Motor neuron (in vitro differentiated cells): ENCODE measurements at regions not wholly inside any gene's neighbourhood (a gene's known extent, or its start where the extent isn't known, plus 50 kb on each side); places are given as distances from the start of the nearest gene placed in this dataset.
A peak's percentile ranks its signal among the peaks of the same experiment; 100 is the strongest.
"Not testable (repeated sequence)": the region's sequence is repeated elsewhere in the genome, so short reads cannot be mapped to it uniquely, and the experiment has no call there.

Experiments used
- ATAC-seq, 8 experiments: fragments of 200-7000 bp; cut with Tn5 transposase; replicated peaks in 6 of 8; 2 replicates each; pipeline ENCODE4 v1.8.0; 2021; ENCODE audit warnings: mild to moderate bottlenecking in 8 of 8, moderate library complexity in 8 of 8
- H3K27ac ChIP-seq, 2 donors: fragments of 250-450 bp; sonication (Bioruptor Pico); 2 replicates each; pipeline ENCODE4 v1.9.0; 2021; ENCODE audit warnings: antibody characterized with exemption in 2 of 2, mild to moderate bottlenecking in 2 of 2, moderate library complexity in 1 of 2
- H3K4me1 ChIP-seq, 2 donors: fragments of 250-450 bp; sonication (Bioruptor Pico); replicated peaks in 1 of 2; 2 replicates each; pipeline ENCODE4 v1.6.1; 2021; ENCODE audit warnings: antibody characterized with exemption in 2 of 2, mild to moderate bottlenecking in 2 of 2, moderate library complexity in 1 of 2
- H3K4me3 ChIP-seq, 5 donors: fragments of 250-450 bp; sonication (Bioruptor Pico); 2 replicates each; pipeline ENCODE4 v1.9.0; 2021; ENCODE audit warnings: antibody characterized with exemption in 5 of 5, mild to moderate bottlenecking in 5 of 5, moderate library complexity in 4 of 5
- WGBS, 10 experiments: fragments of 450-650 bp; shearing (Covaris generic); methylation state at CpG; one replicate each; pipeline ENCODE4 v1.0.0; 2022; 5-methylcytosine and 5-hydroxymethylcytosine counted together
- in situ Hi-C, 9 experiments: fragments of 400-800 bp; cut with MboI; loops; one replicate each; pipeline ENCODE4 v1.15.0; 2021; ENCODE audit warnings: low sequenced_read_pairs in 9 of 9, low pct_unique_long_range_greater_than_20kb in 2 of 9; ENCODE audit not compliant: unreplicated experiment in 9 of 9

- Histone ChIP-seq H3K4me1 (peaks cover 8% of the 10 kb centered on the region in 2 donors), H3K4me3 (no peak overlapping the region), H3K27ac (no peak overlapping the region)
- WGBS, 10 experiments = 9 to 83% (median 57%) methylated on average over 1 to 7 of the region's 8 CpGs
- peak in 1 of 8 experiments; percentile 17 for ATAC-seq
- in situ Hi-C loops = no loop called here
Measured at GRCh38 chr2:33909945-33910695, 311.0 kb upstream of the FAM98A start.

- peak in 1 of 8 experiments; percentile 23 for ATAC-seq
- in situ Hi-C loops = no loop called here
- Histone ChIP-seq H3K4me3 (no peak overlapping the region), H3K27ac (no peak overlapping the region), H3K4me1 (peaks cover 8% of the 10 kb centered on the region in 2 donors)
- WGBS, 10 experiments = 0 to 100% (median 75%) methylated on average over 1 to 2 of the region's 2 CpGs; no CpG with 5 or more reads in 2 of the 10 experiments
Measured at GRCh38 chr2:33907866-33908265, 308.8 kb upstream of the FAM98A start.

- H3K4me3 ChIP-seq, H3K4me1 ChIP-seq, H3K27ac ChIP-seq, in situ Hi-C loops, ATAC-seq: not testable (repeated sequence)
- 44 to 100% (median 86%) methylated on average over 1 of the region's 1 CpG; no CpG with 5 or more reads in 1 of the 10 experiments for WGBS, 10 experiments
Measured at GRCh38 chr2:33906129-33906528, 307.0 kb upstream of the FAM98A start.

- 13 to 96% (median 84%) methylated on average over 3 to 4 of the region's 4 CpGs for WGBS, 10 experiments
- ATAC-seq = no peak
- in situ Hi-C loops = no loop called here
- no peak overlapping the region for H3K4me3 ChIP-seq
- no peak overlapping the region for H3K27ac ChIP-seq
- H3K4me1 ChIP-seq = peaks cover 2 to 3% of the 10 kb centered on the region in 2 donors
Measured at GRCh38 chr2:33904801-33905200, 305.7 kb upstream of the FAM98A start.

GRCh38 chr2:33903701-33904100 lies 304.6 kb upstream of the FAM98A start:
- no peak overlapping the region for H3K4me3 ChIP-seq
- no peak overlapping the region for H3K27ac ChIP-seq
- no peak for ATAC-seq
- in situ Hi-C loops = no loop called here
- peaks cover 0 to 3% of the 10 kb centered on the region in 2 donors for H3K4me1 ChIP-seq
- 50 to 100% (median 83%) methylated on average over 1 to 5 of the region's 21 CpGs; no CpG with 5 or more reads in 7 of the 10 experiments for WGBS, 10 experiments

GRCh38 chr2:33903215-33903614 lies 304.1 kb upstream of the FAM98A start:
- 65 to 100% (median 100%) methylated on average over 1 to 9 of the region's 10 CpGs; no CpG with 5 or more reads in 5 of the 10 experiments for WGBS, 10 experiments
- in situ Hi-C loops = no loop called here
- H3K4me1 ChIP-seq = peaks cover 0 to 2% of the 10 kb centered on the region in 2 donors
- no peak for ATAC-seq
- H3K4me3 ChIP-seq = no peak overlapping the region
- H3K27ac ChIP-seq = no peak overlapping the region

GRCh38 chr2:33900610-33901009 lies 301.5 kb upstream of the FAM98A start:
- 0 to 100% (median 64%) methylated on average over 1 to 2 of the region's 2 CpGs; no CpG with 5 or more reads in 4 of the 10 experiments for WGBS, 10 experiments
- Histone ChIP-seq H3K4me1 (no peaks in the 10 kb centered on the region), H3K4me3 (no peak overlapping the region), H3K27ac (no peak overlapping the region)
- ATAC-seq = no peak
- in situ Hi-C loops = no loop called here

GRCh38 chr2:33897741-33898140 lies 298.6 kb upstream of the FAM98A start:
- no peak overlapping the region for H3K4me3 ChIP-seq
- H3K27ac ChIP-seq = no peak overlapping the region
- WGBS, 10 experiments = 0 to 100% (median 92%) methylated on average over 1 of the region's 1 CpG; no CpG with 5 or more reads in 4 of the 10 experiments
- H3K4me1 ChIP-seq = no peaks in the 10 kb centered on the region
- in situ Hi-C loops = no loop called here
- no peak for ATAC-seq

- in situ Hi-C loops = no loop called here
- no peak overlapping the region for H3K27ac ChIP-seq
- no peak overlapping the region for H3K4me3 ChIP-seq
- no peaks in the 10 kb centered on the region for H3K4me1 ChIP-seq
- 0 to 86% (median 79%) methylated on average over 1 of the region's 1 CpG; no CpG with 5 or more reads in 4 of the 10 experiments for WGBS, 10 experiments
- ATAC-seq = peak in 2 of 8 experiments; percentile 44 to 79
Measured at GRCh38 chr2:33893824-33894223, 294.7 kb upstream of the FAM98A start.

GRCh38 chr2:33891616-33892015 lies 292.5 kb upstream of the FAM98A start:
- no peak overlapping the region for H3K27ac ChIP-seq
- H3K4me1 ChIP-seq = no peaks in the 10 kb centered on the region
- ATAC-seq = no peak
- in situ Hi-C loops = no loop called here
- H3K4me3 ChIP-seq = no peak overlapping the region
- 0 to 80% (median 46%) methylated on average over 1 to 3 of the region's 4 CpGs; no CpG with 5 or more reads in 4 of the 10 experiments for WGBS, 10 experiments

GRCh38 chr2:33890686-33891085 lies 291.6 kb upstream of the FAM98A start:
- ATAC-seq = no peak
- H3K4me1 ChIP-seq = no peaks in the 10 kb centered on the region
- no peak overlapping the region for H3K4me3 ChIP-seq
- 60 to 100% (median 99%) methylated on average over 2 to 6 of the region's 6 CpGs; no CpG with 5 or more reads in 4 of the 10 experiments for WGBS, 10 experiments
- no peak overlapping the region for H3K27ac ChIP-seq
- in situ Hi-C loops = no loop called here

GRCh38 chr2:33877348-33878016 lies 278.4 kb upstream of the FAM98A start:
- H3K27ac ChIP-seq = no peak overlapping the region
- WGBS, 10 experiments = 7 to 89% (median 78%) methylated on average over 2 to 6 of the region's 6 CpGs; no CpG with 5 or more reads in 1 of the 10 experiments
- in situ Hi-C loops = no loop called here
- H3K4me3 ChIP-seq = no peak overlapping the region
- ATAC-seq = no peak
- H3K4me1 ChIP-seq = no peaks in the 10 kb centered on the region

GRCh38 chr2:33873076-33873605 lies 274.0 kb upstream of the FAM98A start:
- in situ Hi-C loops = no loop called here
- Histone ChIP-seq H3K27ac (no peak overlapping the region), H3K4me1 (no peaks in the 10 kb centered on the region), H3K4me3 (no peak overlapping the region)
- ATAC-seq = no peak
- 20 to 100% (median 60%) methylated on average over 1 of the region's 1 CpG; no CpG with 5 or more reads in 3 of the 10 experiments for WGBS, 10 experiments
